ENCODE measurements at regions not wholly inside any gene's neighbourhood (a gene's known extent, or its start where the extent isn't known, plus 50 kb on each side); places are given as distances from the start of the nearest gene placed in this dataset.

GRCh38 chr11:29019960-29020683 lies 911.9 kb downstream of the METTL15 start:
- Histone ChIP-seq H3K36me3 (ENCODE audit: control insufficient read depth, insufficient read depth, low read length) (no peaks in the 10 kb centered on the region), H3K9ac (ENCODE audit: low read depth, low read length) (no peak overlapping the region)

DNA sequence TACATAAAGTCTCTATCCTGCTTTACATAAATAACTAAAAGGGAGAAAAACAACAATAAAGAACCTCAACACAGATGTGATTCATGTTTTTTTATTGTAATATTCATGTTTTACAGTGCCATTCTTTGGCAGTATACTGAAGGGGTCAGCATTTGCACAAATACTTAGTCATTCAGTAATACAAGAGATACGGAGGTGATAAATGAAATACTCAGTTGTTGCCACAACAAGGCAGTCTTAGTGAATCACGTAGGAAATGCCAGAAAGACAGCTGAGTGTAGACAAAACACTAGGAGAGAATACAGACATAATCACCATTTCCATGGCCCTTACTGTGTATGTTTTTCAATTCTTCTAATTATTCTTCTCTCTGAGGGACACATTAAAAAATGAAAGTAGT lies 910.4 kb downstream of the METTL15 start:
- no peaks in the 10 kb centered on the region for H3K36me3 ChIP-seq (ENCODE audit: control insufficient read depth, insufficient read depth, low read length)
- H3K27me3 ChIP-seq (ENCODE audit: control insufficient read depth, insufficient read depth, low read length), result no peaks in the 10 kb centered on the region
- no peak overlapping the region for H3K9ac ChIP-seq (ENCODE audit: low read depth, low read length)
- no peak overlapping the region for H3K4me3 ChIP-seq (ENCODE audit: low read depth, low read length)
- no peaks in the 10 kb centered on the region for H3K9me3 ChIP-seq (ENCODE audit: control insufficient read depth, insufficient read depth, low read length)
- H3K4me1 ChIP-seq (ENCODE audit: control insufficient read depth, insufficient read depth, low read length), result peaks cover 4% of the 10 kb centered on the region

More at GRCh38 chr11:29019960-29020683, 911.9 kb downstream of the METTL15 start:
- Histone ChIP-seq H3K4me3 (ENCODE audit: low read depth, low read length) (no peak overlapping the region), H3K9me3 (ENCODE audit: control insufficient read depth, insufficient read depth, low read length) (no peaks in the 10 kb centered on the region), H3K27me3 (ENCODE audit: control insufficient read depth, insufficient read depth, low read length) (no peaks in the 10 kb centered on the region), H3K4me1 (ENCODE audit: control insufficient read depth, insufficient read depth, low read length) (peaks cover 4% of the 10 kb centered on the region)

- H3K36me3 ChIP-seq (ENCODE audit: control insufficient read depth, insufficient read depth, low read length), result no peaks in the 10 kb centered on the region
- peaks cover 4% of the 10 kb centered on the region for H3K4me1 ChIP-seq (ENCODE audit: control insufficient read depth, insufficient read depth, low read length)
These were observed 909.8 kb downstream of the METTL15 start for GRCh38 chr11:29017941-29018340.

DNA sequence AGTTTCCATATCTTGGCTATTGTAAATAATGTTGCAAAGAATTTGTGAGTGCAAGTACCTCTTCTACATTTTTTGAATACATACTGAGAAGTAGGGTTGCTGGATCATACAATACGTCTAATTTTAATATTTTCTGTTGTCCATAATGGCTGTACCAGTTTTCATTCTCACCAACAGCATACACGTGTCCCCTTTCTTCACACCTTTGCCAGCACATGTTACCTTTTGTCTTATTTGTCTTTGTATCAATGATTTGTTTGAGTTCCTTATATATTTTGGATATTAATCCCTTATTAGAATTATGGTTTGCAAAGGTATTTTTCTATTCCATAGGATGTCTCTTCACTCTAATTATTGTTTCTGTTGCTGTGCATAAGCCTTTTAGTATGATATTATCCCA lies 904.3 kb downstream of the METTL15 start:
- Histone ChIP-seq H3K9me3 (ENCODE audit: control insufficient read depth, insufficient read depth, low read length) (no peaks in the 10 kb centered on the region), H3K27me3 (ENCODE audit: control insufficient read depth, insufficient read depth, low read length) (no peaks in the 10 kb centered on the region), H3K36me3 (ENCODE audit: control insufficient read depth, insufficient read depth, low read length) (no peaks in the 10 kb centered on the region), H3K9ac (ENCODE audit: low read depth, low read length) (no peak overlapping the region), H3K4me1 (ENCODE audit: control insufficient read depth, insufficient read depth, low read length) (no peaks in the 10 kb centered on the region), H3K4me3 (ENCODE audit: low read depth, low read length) (no peak overlapping the region)

More at GRCh38 chr11:29017941-29018340, 909.8 kb downstream of the METTL15 start:
- H3K27me3 ChIP-seq (ENCODE audit: control insufficient read depth, insufficient read depth, low read length), result no peaks in the 10 kb centered on the region
- H3K9ac ChIP-seq (ENCODE audit: low read depth, low read length), result no peak overlapping the region
- no peaks in the 10 kb centered on the region for H3K9me3 ChIP-seq (ENCODE audit: control insufficient read depth, insufficient read depth, low read length)
- H3K4me3 ChIP-seq (ENCODE audit: low read depth, low read length), result no peak overlapping the region

DNA sequence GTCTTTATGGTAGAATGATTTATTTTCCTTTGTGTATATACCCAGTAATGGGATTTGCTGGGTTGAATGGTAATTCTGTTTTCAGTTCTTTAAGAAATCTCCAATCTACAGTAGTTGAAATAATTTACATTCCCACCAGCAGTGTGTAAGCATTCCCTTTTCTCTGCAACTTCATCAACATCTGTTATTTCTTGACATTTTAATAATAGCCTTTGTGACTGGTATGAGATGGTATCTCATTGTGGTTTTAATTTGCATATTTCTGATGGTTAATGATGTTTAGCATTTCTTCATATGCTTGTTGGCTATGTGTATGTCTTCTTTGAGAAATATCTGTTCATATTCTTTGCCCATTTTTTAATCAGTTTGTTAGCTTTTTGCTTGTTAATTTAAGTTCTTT lies 901.2 kb downstream of the METTL15 start:
- H3K9ac ChIP-seq (ENCODE audit: low read depth, low read length), result no peak overlapping the region
- no peak overlapping the region for H3K4me3 ChIP-seq (ENCODE audit: low read depth, low read length)
- H3K36me3 ChIP-seq (ENCODE audit: control insufficient read depth, insufficient read depth, low read length), result no peaks in the 10 kb centered on the region
- no peaks in the 10 kb centered on the region for H3K27me3 ChIP-seq (ENCODE audit: control insufficient read depth, insufficient read depth, low read length)
- no peaks in the 10 kb centered on the region for H3K9me3 ChIP-seq (ENCODE audit: control insufficient read depth, insufficient read depth, low read length)
- no peaks in the 10 kb centered on the region for H3K4me1 ChIP-seq (ENCODE audit: control insufficient read depth, insufficient read depth, low read length)

DNA sequence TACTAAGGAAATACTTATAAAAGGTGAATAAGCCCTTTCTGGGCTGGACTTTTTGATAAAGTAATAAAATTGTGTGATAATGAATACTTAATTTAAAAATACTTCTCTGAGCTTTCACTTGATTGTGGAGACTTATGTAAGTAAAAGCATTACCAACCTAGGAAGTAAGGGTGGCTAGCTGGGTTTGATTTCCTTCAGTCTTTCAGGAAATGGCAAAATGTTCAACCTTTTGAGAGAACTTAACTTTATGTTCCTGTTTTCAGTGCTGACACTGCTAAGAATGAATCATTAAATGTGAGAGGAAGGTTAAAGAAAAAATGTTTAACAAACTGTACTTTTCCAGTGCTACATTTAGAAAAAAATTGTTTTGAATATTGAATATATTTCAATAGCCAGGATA lies 900.3 kb downstream of the METTL15 start:
- Histone ChIP-seq H3K4me1 (ENCODE audit: control insufficient read depth, insufficient read depth, low read length) (no peaks in the 10 kb centered on the region), H3K9ac (ENCODE audit: low read depth, low read length) (no peak overlapping the region), H3K27me3 (ENCODE audit: control insufficient read depth, insufficient read depth, low read length) (no peaks in the 10 kb centered on the region), H3K4me3 (ENCODE audit: low read depth, low read length) (no peak overlapping the region), H3K9me3 (ENCODE audit: control insufficient read depth, insufficient read depth, low read length) (no peaks in the 10 kb centered on the region), H3K36me3 (ENCODE audit: control insufficient read depth, insufficient read depth, low read length) (no peaks in the 10 kb centered on the region)

- H3K4me3 ChIP-seq (ENCODE audit: low read depth, low read length), result no peak overlapping the region
- H3K9me3 ChIP-seq (ENCODE audit: control insufficient read depth, insufficient read depth, low read length), result no peaks in the 10 kb centered on the region
- H3K36me3 ChIP-seq (ENCODE audit: control insufficient read depth, insufficient read depth, low read length), result no peaks in the 10 kb centered on the region
- H3K27me3 ChIP-seq (ENCODE audit: control insufficient read depth, insufficient read depth, low read length), result no peaks in the 10 kb centered on the region
- no peaks in the 10 kb centered on the region for H3K4me1 ChIP-seq (ENCODE audit: control insufficient read depth, insufficient read depth, low read length)
- H3K9ac ChIP-seq (ENCODE audit: low read depth, low read length), result no peak overlapping the region
These were observed 898.5 kb downstream of the METTL15 start for GRCh38 chr11:29006668-29007067.

DNA sequence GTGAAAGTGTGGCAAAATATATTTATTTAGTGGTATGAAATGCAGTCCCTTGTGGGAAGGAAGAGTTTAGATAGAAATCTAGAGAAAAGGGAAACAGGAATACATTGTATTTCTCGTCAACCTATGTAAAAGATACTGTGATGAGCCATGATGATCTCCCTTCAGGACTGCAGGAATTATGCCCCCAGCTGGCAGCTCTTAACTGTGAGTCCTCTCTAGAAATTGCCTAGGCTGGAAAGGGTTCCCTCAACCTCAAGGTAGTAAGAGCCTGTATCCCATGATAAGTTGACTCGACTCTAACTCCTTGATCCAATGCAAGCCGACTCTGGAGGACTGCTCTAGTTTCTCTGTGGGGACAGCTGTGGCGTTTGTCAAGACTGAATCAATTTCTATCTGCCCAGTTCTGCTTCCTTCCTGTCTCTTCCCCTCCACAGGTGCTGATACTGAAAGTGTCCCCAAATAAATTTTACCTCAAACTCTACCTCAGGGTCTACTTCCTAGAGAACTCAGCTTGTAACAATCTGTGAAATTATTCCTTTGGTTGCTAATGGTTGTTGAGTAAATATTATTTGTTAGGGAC lies 897.3 kb downstream of the METTL15 start:
- Histone ChIP-seq H3K9ac (ENCODE audit: low read depth, low read length) (no peak overlapping the region), H3K4me1 (ENCODE audit: control insufficient read depth, insufficient read depth, low read length) (no peaks in the 10 kb centered on the region), H3K9me3 (ENCODE audit: control insufficient read depth, insufficient read depth, low read length) (no peaks in the 10 kb centered on the region), H3K27me3 (ENCODE audit: control insufficient read depth, insufficient read depth, low read length) (no peaks in the 10 kb centered on the region), H3K4me3 (ENCODE audit: low read depth, low read length) (no peak overlapping the region), H3K36me3 (ENCODE audit: control insufficient read depth, insufficient read depth, low read length) (no peaks in the 10 kb centered on the region)

GRCh38 chr11:29002816-29003215 lies 894.6 kb downstream of the METTL15 start:
- no peaks in the 10 kb centered on the region for H3K4me1 ChIP-seq (ENCODE audit: control insufficient read depth, insufficient read depth, low read length)
- H3K27me3 ChIP-seq (ENCODE audit: control insufficient read depth, insufficient read depth, low read length), result no peaks in the 10 kb centered on the region
- H3K4me3 ChIP-seq (ENCODE audit: low read depth, low read length), result no peak overlapping the region
- H3K9ac ChIP-seq (ENCODE audit: low read depth, low read length), result no peak overlapping the region
- H3K9me3 ChIP-seq (ENCODE audit: control insufficient read depth, insufficient read depth, low read length), result no peaks in the 10 kb centered on the region
- no peaks in the 10 kb centered on the region for H3K36me3 ChIP-seq (ENCODE audit: control insufficient read depth, insufficient read depth, low read length)

GRCh38 chr11:28999620-29000019 lies 891.4 kb downstream of the METTL15 start:
- Histone ChIP-seq H3K9ac (ENCODE audit: low read depth, low read length) (no peak overlapping the region), H3K4me1 (ENCODE audit: control insufficient read depth, insufficient read depth, low read length) (no peaks in the 10 kb centered on the region), H3K36me3 (ENCODE audit: control insufficient read depth, insufficient read depth, low read length) (no peaks in the 10 kb centered on the region), H3K4me3 (ENCODE audit: low read depth, low read length) (no peak overlapping the region), H3K27me3 (ENCODE audit: control insufficient read depth, insufficient read depth, low read length) (no peaks in the 10 kb centered on the region), H3K9me3 (ENCODE audit: control insufficient read depth, insufficient read depth, low read length) (no peaks in the 10 kb centered on the region)

DNA sequence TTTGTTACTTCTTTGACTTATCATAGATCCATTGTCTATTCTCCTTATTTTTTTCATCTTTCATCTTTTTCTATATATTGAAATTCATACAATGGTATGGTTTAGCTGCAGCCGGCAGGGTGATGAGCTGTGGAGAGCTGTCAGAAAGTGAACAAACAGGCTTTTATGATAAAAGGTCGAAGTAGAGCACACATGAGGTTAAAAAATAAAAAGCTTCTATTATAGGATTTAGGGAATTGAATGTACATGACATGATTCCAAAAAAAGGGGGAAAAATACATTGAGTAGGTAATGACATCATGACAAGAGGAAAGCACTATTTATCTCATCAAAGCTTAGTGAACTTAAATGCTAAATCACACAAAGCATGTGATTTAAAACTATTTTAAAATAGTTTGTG lies 884.8 kb downstream of the METTL15 start:
- no peaks in the 10 kb centered on the region for H3K9me3 ChIP-seq (ENCODE audit: control insufficient read depth, insufficient read depth, low read length)
- no peaks in the 10 kb centered on the region for H3K36me3 ChIP-seq (ENCODE audit: control insufficient read depth, insufficient read depth, low read length)
- no peak overlapping the region for H3K9ac ChIP-seq (ENCODE audit: low read depth, low read length)
- H3K27me3 ChIP-seq (ENCODE audit: control insufficient read depth, insufficient read depth, low read length), result no peaks in the 10 kb centered on the region
- no peaks in the 10 kb centered on the region for H3K4me1 ChIP-seq (ENCODE audit: control insufficient read depth, insufficient read depth, low read length)
- H3K4me3 ChIP-seq (ENCODE audit: low read depth, low read length), result no peak overlapping the region

DNA sequence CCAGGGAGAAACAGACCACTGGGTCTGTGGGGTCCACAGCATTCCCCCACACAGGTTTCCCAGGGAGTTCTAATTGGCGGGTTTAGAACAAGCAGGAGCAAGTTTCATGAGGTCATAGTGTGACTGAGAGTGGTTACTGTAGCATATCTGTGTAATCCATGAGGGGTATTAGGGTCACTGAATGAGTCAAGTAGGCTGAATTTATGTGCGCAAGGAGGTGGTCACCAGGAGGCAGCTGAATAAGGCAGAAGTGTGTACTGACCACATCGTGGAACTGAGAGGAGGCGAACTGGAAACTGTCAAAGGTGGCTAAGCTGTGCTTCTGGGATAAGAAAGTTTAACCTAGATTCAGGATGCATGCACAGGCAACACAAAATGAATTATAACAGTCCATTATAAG lies 876.0 kb downstream of the METTL15 start:
- Histone ChIP-seq H3K4me3 (ENCODE audit: low read depth, low read length) (no peak overlapping the region), H3K36me3 (ENCODE audit: control insufficient read depth, insufficient read depth, low read length) (no peaks in the 10 kb centered on the region), H3K9me3 (ENCODE audit: control insufficient read depth, insufficient read depth, low read length) (no peaks in the 10 kb centered on the region), H3K27me3 (ENCODE audit: control insufficient read depth, insufficient read depth, low read length) (no peaks in the 10 kb centered on the region), H3K4me1 (ENCODE audit: control insufficient read depth, insufficient read depth, low read length) (no peaks in the 10 kb centered on the region), H3K9ac (ENCODE audit: low read depth, low read length) (no peak overlapping the region)

All from iPS-15b (cell line).